ENCODE measurements at regions not wholly inside any gene's neighbourhood (a gene's known extent, or its start where the extent isn't known, plus 50 kb on each side); places are given as distances from the start of the nearest gene placed in this dataset.
"Not testable (repeated sequence)": the region's sequence is repeated elsewhere in the genome, so short reads cannot be mapped to it uniquely, and the experiment has no call there.

DNA sequence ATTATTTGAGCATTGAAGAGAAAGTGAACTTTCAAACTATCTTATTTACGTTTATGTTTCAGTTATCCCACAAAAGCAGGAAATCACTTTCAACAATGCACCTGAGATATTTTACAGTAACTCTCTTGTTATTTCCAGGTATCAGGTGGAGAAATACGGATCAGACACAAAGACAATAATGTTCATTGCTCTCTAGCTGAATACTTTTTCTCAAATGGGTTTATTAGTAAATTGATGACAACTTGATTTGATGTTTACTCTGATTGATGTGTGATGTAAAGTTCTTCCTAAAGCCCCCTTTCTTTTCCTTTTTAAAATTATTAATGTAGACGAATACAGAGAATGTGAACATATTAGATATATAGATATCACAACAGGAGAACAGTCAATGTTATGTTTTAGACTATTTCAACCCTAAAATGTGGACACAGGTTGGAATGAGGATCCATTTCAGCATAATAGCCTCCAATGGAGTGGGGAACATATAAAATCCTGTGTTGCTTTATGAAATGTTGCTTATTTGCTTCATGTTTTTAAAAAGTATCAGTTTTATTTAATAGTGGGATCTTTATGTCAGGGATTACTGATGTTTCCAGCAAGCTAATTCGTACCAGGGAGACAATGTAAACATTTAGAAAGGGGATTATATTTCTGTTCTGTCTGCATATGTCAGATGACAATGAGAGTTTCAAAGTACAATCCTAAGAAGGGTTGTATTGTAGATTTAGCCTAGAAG lies 1522.3 kb upstream of the TPTE start:
- Mint-ChIP-seq H3K36me3 (ENCODE audit: low read depth) (no peaks in the 10 kb centered on the region), H3K9me3 (peaks cover 15% of the 10 kb centered on the region), H3K4me3 (no peak overlapping the region), H3K27me3 (peaks cover 10% of the 10 kb centered on the region), H3K27ac (no peak overlapping the region), H3K4me1 (ENCODE audit: low read depth) (no peaks in the 10 kb centered on the region)
- TF ChIP-seq, protein P1, sequence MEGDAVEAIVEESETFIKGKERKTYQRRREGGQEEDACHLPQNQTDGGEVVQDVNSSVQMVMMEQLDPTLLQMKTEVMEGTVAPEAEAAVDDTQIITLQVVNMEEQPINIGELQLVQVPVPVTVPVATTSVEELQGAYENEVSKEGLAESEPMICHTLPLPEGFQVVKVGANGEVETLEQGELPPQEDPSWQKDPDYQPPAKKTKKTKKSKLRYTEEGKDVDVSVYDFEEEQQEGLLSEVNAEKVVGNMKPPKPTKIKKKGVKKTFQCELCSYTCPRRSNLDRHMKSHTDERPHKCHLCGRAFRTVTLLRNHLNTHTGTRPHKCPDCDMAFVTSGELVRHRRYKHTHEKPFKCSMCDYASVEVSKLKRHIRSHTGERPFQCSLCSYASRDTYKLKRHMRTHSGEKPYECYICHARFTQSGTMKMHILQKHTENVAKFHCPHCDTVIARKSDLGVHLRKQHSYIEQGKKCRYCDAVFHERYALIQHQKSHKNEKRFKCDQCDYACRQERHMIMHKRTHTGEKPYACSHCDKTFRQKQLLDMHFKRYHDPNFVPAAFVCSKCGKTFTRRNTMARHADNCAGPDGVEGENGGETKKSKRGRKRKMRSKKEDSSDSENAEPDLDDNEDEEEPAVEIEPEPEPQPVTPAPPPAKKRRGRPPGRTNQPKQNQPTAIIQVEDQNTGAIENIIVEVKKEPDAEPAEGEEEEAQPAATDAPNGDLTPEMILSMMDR (IDR thresholded peaks at IDR 0.05) = no peak
- Histone ChIP-seq H3K27ac (ENCODE audit: low read depth in 1 of 2, low read length in 2 of 2) (no peak overlapping the region), H3K9me3 (ENCODE audit: control insufficient read depth in 1 of 2, insufficient read depth in 1 of 2, low read length in 2 of 2) (peaks cover 8 to 10% of the 10 kb centered on the region in 2 experiments), H3K4me1 (ENCODE audit: insufficient read depth, low read length) (no peaks in the 10 kb centered on the region), H3K36me3 (ENCODE audit: insufficient read depth, low read length) (no peaks in the 10 kb centered on the region), H3K27me3 (ENCODE audit: control insufficient read depth in 1 of 2, insufficient read depth in 2 of 2, low read length in 2 of 2) (peaks cover 0 to 5% of the 10 kb centered on the region in 2 experiments), H3K4me3 (ENCODE audit: low read length) (no peak overlapping the region)
- intact Hi-C loops (cut with DNase I, micrococcal nuclease) = no loop called here
- DNase-seq (no peak), ATAC-seq (ENCODE audit: poor library complexity) (no peak)
- POLR2A ChIA-PET = no interaction called here
- CTCF ChIA-PET = no interaction called here

- DNase-seq; H3K4me1 ChIP-seq (ENCODE audit: insufficient read depth, low read length); CTCF ChIA-PET; H3K4me3 Mint-ChIP-seq; ATAC-seq (ENCODE audit: poor library complexity); POLR2A ChIA-PET; H3K9me3 ChIP-seq (ENCODE audit: control insufficient read depth in 1 of 2, insufficient read depth in 1 of 2, low read length in 2 of 2); H3K36me3 Mint-ChIP-seq (ENCODE audit: low read depth); H3K36me3 ChIP-seq (ENCODE audit: insufficient read depth, low read length); H3K27me3 ChIP-seq (ENCODE audit: control insufficient read depth in 1 of 2, insufficient read depth in 2 of 2, low read length in 2 of 2); H3K4me3 ChIP-seq (ENCODE audit: low read length); H3K27ac ChIP-seq (ENCODE audit: low read depth in 1 of 2, low read length in 2 of 2); H3K27me3 Mint-ChIP-seq; H3K27ac Mint-ChIP-seq; H3K4me1 Mint-ChIP-seq (ENCODE audit: low read depth); intact Hi-C loops (cut with DNase I, micrococcal nuclease): not testable (repeated sequence)
- H3K9me3 Mint-ChIP-seq = peaks cover 12% of the 10 kb centered on the region
These were observed 1521.3 kb upstream of the TPTE start for GRCh38 chr21:9000132-9000531.

- H3K36me3 Mint-ChIP-seq (ENCODE audit: low read depth); H3K4me3 Mint-ChIP-seq; DNase-seq; H3K27me3 Mint-ChIP-seq; ATAC-seq (ENCODE audit: poor library complexity); H3K27me3 ChIP-seq (ENCODE audit: control insufficient read depth in 1 of 2, insufficient read depth in 2 of 2, low read length in 2 of 2); H3K27ac ChIP-seq (ENCODE audit: low read depth in 1 of 2, low read length in 2 of 2); POLR2A ChIA-PET; H3K4me3 ChIP-seq (ENCODE audit: low read length); H3K36me3 ChIP-seq (ENCODE audit: insufficient read depth, low read length); H3K4me1 Mint-ChIP-seq (ENCODE audit: low read depth); H3K4me1 ChIP-seq (ENCODE audit: insufficient read depth, low read length); H3K9me3 ChIP-seq (ENCODE audit: control insufficient read depth in 1 of 2, insufficient read depth in 1 of 2, low read length in 2 of 2); H3K27ac Mint-ChIP-seq; intact Hi-C loops (cut with DNase I, micrococcal nuclease); CTCF ChIA-PET: not testable (repeated sequence)
- H3K9me3 Mint-ChIP-seq = peaks cover 12% of the 10 kb centered on the region
These were observed 1520.7 kb upstream of the TPTE start for GRCh38 chr21:9000671-9001070.

- H3K9me3 ChIP-seq (ENCODE audit: control insufficient read depth in 1 of 2, insufficient read depth in 1 of 2, low read length in 2 of 2); H3K36me3 ChIP-seq (ENCODE audit: insufficient read depth, low read length); H3K4me1 ChIP-seq (ENCODE audit: insufficient read depth, low read length); H3K4me3 ChIP-seq (ENCODE audit: low read length); H3K4me3 Mint-ChIP-seq; H3K4me1 Mint-ChIP-seq (ENCODE audit: low read depth); H3K27ac Mint-ChIP-seq; ATAC-seq (ENCODE audit: poor library complexity); DNase-seq; POLR2A ChIA-PET; H3K36me3 Mint-ChIP-seq (ENCODE audit: low read depth); H3K27ac ChIP-seq (ENCODE audit: low read depth in 1 of 2, low read length in 2 of 2); H3K27me3 ChIP-seq (ENCODE audit: control insufficient read depth in 1 of 2, insufficient read depth in 2 of 2, low read length in 2 of 2); intact Hi-C loops (cut with DNase I, micrococcal nuclease); CTCF ChIA-PET; H3K27me3 Mint-ChIP-seq: not testable (repeated sequence)
- peaks cover 12% of the 10 kb centered on the region for H3K9me3 Mint-ChIP-seq
These were observed 1519.3 kb upstream of the TPTE start for GRCh38 chr21:9001890-9002663.

DNA sequence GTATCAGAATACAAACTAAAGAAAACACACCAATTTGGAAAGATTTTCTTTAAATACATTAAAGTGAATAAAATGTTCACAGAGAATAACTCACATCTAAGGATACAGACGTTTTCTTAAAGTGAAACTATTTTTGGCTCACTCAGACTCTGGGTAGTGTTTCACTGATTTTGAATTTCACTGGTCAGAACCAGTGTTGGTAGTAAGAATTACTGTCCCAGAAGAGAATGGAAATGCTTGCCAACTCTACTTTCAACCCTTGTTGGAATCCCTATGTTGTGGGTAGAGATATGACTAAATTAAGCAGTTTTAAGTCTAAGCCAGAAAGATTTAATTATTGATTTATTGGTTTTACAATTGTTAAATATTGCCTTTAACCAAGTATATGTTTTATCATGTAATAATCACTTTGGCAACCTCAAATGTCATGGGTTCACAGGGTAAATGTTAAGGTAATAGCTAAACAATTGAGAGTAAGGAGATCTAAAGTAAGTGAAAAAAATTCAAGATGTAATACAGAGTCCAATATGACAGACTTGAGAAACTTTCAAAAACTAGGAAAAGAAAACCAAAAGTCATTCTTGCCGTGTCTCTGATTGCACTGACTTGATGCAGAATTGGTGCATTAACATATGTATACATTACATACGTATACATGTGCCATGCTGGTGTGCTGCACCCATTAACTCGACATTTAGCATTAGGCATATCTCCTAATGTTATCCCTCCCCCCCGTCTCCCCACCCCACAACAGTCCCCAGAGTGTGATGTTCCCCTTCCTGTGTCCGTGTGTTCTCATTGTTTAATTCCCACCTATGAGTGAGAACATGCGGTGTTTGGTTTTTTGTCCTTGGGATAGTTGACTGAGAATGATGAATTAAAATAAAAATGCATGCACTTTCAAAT lies 1517.2 kb upstream of the TPTE start:
- H3K27ac ChIP-seq (ENCODE audit: low read depth in 1 of 2, low read length in 2 of 2); H3K36me3 Mint-ChIP-seq (ENCODE audit: low read depth); H3K27me3 ChIP-seq (ENCODE audit: control insufficient read depth in 1 of 2, insufficient read depth in 2 of 2, low read length in 2 of 2); intact Hi-C loops (cut with DNase I, micrococcal nuclease); H3K27ac Mint-ChIP-seq; H3K4me1 Mint-ChIP-seq (ENCODE audit: low read depth); H3K36me3 ChIP-seq (ENCODE audit: insufficient read depth, low read length); ATAC-seq (ENCODE audit: poor library complexity); CTCF ChIA-PET; DNase-seq; H3K4me3 ChIP-seq (ENCODE audit: low read length); H3K4me3 Mint-ChIP-seq; POLR2A ChIA-PET; H3K4me1 ChIP-seq (ENCODE audit: insufficient read depth, low read length): not testable (repeated sequence)
- peaks cover 4 to 12% of the 10 kb centered on the region in 2 experiments for H3K9me3 ChIP-seq (ENCODE audit: control insufficient read depth in 1 of 2, insufficient read depth in 1 of 2, low read length in 2 of 2)
- H3K9me3 Mint-ChIP-seq = peaks cover 14% of the 10 kb centered on the region
- H3K27me3 Mint-ChIP-seq = peaks cover 16% of the 10 kb centered on the region
